Endothelial cell of umbilical vein (primary cell): ENCODE measurements at regions not wholly inside any gene's neighbourhood (a gene's known extent, or its start where the extent isn't known, plus 50 kb on each side); places are given as distances from the start of the nearest gene placed in this dataset.

Experiments
- BruUV-seq: library from RNA; stranded (reverse); fragments of 400-500 nt; replicated peaks from 2 replicates; lab custom pipeline; 2021; lab: Mats Ljungman, UMichigan
- CTCF ChIA-PET: fragments of 300-600, 350-600 bp; sonication (Branson Sonifier 250); formaldehyde crosslinking; loops from one replicate; lab custom pipeline; 2021; ENCODE audit warnings: antibody characterized with exemption, inconsistent platforms; lab: Charles Lee
- POLR2A ChIA-PET: fragments of 300-600, 350-600 bp; sonication (Branson Sonifier 250); formaldehyde crosslinking; loops from one replicate; lab custom pipeline; 2021; ENCODE audit warnings: antibody characterized with exemption, inconsistent platforms; lab: Charles Lee
- DNase-seq: peaks from one replicate; pipeline ENCODE4 v3.0.0-alpha.2; 2011; ENCODE audit warnings: low read depth, low spot score
- FAIRE-seq: peaks from 2 replicates; lab custom pipeline; 2011; peaks lifted over from hg19 to GRCh38; lab: Jason Lieb, UNC
- H2AFZ ChIP-seq: 2 replicates; pipeline ENCODE4 v1.6.0; 2012; ENCODE audit warnings: low read depth, low read length, control low read depth, inconsistent platforms
- H3K27ac ChIP-seq: 2 replicates; pipeline ENCODE4 v1.5.1; 2011; ENCODE audit warnings: low read depth, mild to moderate bottlenecking, control low read depth, low read length, moderate library complexity; ENCODE audit not compliant: insufficient read depth
- H3K27me3 ChIP-seq, 2 experiments: 2 replicates each; pipeline versions ENCODE4 v1.6.0 to v1.6.1; 2011; ENCODE audit warnings: low read length in 2 of 2, mixed read lengths in 1 of 2; ENCODE audit not compliant: control insufficient read depth in 2 of 2, insufficient read depth in 2 of 2
- H3K36me3 ChIP-seq, 2 experiments: 2 replicates in 1 of 2; 3 replicates in 1 of 2; pipeline ENCODE4 v1.5.1; 2011; ENCODE audit warnings: low read length in 2 of 2, mild to moderate bottlenecking in 1 of 2, moderate library complexity in 1 of 2; ENCODE audit not compliant: control insufficient read depth in 2 of 2, insufficient read depth in 2 of 2; ENCODE audit errors: extremely low read depth in 1 of 2
- H3K4me1 ChIP-seq: 3 replicates; pipeline ENCODE4 v1.5.1; 2011; ENCODE audit warnings: mild to moderate bottlenecking, low read length; ENCODE audit not compliant: control insufficient read depth, insufficient read depth; ENCODE audit errors: extremely low read depth
- H3K4me2 ChIP-seq: 2 replicates; pipeline ENCODE4 v1.6.1; 2011; ENCODE audit warnings: low read length, control low read depth, mixed read lengths; ENCODE audit not compliant: insufficient read depth
- H3K4me3 ChIP-seq, 3 experiments: fragments of 200-600 bp in 1 of 3; sonication (generic), shearing (Covaris generic) in 1 of 3; replicated peaks in 1 of 3; 2 replicates each; pipeline ENCODE4 v1.5.1; 2011 to 2016; ENCODE audit warnings: control low read depth in 3 of 3, low read length in 3 of 3, mild to moderate bottlenecking in 2 of 3, inconsistent platforms in 1 of 3, low read depth in 1 of 3, moderate library complexity in 1 of 3; ENCODE audit not compliant: insufficient read depth in 1 of 3
- H3K79me2 ChIP-seq: 2 replicates; pipeline ENCODE4 v1.6.0; 2012; ENCODE audit warnings: low read length, inconsistent platforms; ENCODE audit not compliant: control insufficient read depth, insufficient read depth
- H3K9ac ChIP-seq: replicated peaks from 2 replicates; pipeline ENCODE3; 2011; ENCODE audit warnings: low read length, control low read depth; ENCODE audit not compliant: insufficient read depth; ENCODE audit errors: extremely low read depth
- H3K9me1 ChIP-seq: replicated peaks from 3 replicates; pipeline ENCODE4 v1.6.0; 2011; ENCODE audit warnings: mild to moderate bottlenecking, low read length; ENCODE audit not compliant: control insufficient read depth, insufficient read depth; ENCODE audit errors: extremely low read depth
- H3K9me3 ChIP-seq: replicated peaks from 2 replicates; pipeline ENCODE4 v1.5.1; 2012; ENCODE audit warnings: low read length, inconsistent platforms; ENCODE audit not compliant: control insufficient read depth, insufficient read depth
- H4K20me1 ChIP-seq: replicated peaks from 2 replicates; pipeline ENCODE3; 2011; ENCODE audit warnings: mild to moderate bottlenecking, low read length; ENCODE audit not compliant: control insufficient read depth, insufficient read depth; ENCODE audit errors: extremely low read depth
- CTCF ChIP-seq, 2 donors: IDR thresholded peaks; 1 replicate in 1 of 2; 2 replicates in 1 of 2; pipeline ENCODE4 v1.5.1; 2011; ENCODE audit warnings: low read length in 2 of 2, mild to moderate bottlenecking in 2 of 2, moderate library complexity in 2 of 2, control low read depth in 1 of 2, inconsistent platforms in 1 of 2, low read depth in 1 of 2; ENCODE audit not compliant: insufficient read depth in 1 of 2; ENCODE audit errors: extremely low read depth in 1 of 2
- FOS ChIP-seq: IDR thresholded peaks from 2 replicates; pipeline ENCODE4 v1.6.1; 2011; ENCODE audit warnings: mild to moderate bottlenecking, low read length, moderate library complexity, borderline replicate concordance; ENCODE audit not compliant: insufficient read depth
- GATA2 ChIP-seq: IDR thresholded peaks from 2 replicates; pipeline ENCODE4 v1.7.0; 2011; ENCODE audit warnings: low read depth, mild to moderate bottlenecking, moderate library complexity, mixed read lengths, low read length; ENCODE audit not compliant: insufficient read length, insufficient read depth
- JUN ChIP-seq: IDR thresholded peaks from 2 replicates; pipeline ENCODE4 v1.6.1; 2011; ENCODE audit warnings: borderline replicate concordance, low read depth; ENCODE audit not compliant: insufficient read length, insufficient read depth
- MAX ChIP-seq: IDR thresholded peaks from 2 replicates; pipeline ENCODE4 v1.6.1; 2011; ENCODE audit not compliant: insufficient read depth, insufficient read length
- MYC ChIP-seq: IDR thresholded peaks from one replicate; pipeline ENCODE4 v1.6.1; 2011; ENCODE audit warnings: mild to moderate bottlenecking, low read depth, low read length
- dilution Hi-C: fragments of 300-500 bp; cut with MboI; formaldehyde crosslinking; loops from one replicate; pipeline ENCODE4 v1.15.0; 2019; ENCODE audit warnings: low sequenced_read_pairs; ENCODE audit not compliant: extremely low pct_ligation_motif_present
- intact Hi-C: fragments of 100-400 bp; cut with micrococcal nuclease; formaldehyde crosslinking; loops from one replicate; pipeline ENCODE4 v1.10.0; 2022

GRCh38 chr6:167524261-167525111, 199.6 kb downstream of the TTLL2 start:
- no TSS peak for BruUV-seq
- Histone ChIP-seq H4K20me1 (no peaks in the 10 kb centered on the region), H3K36me3 (no peaks in the 10 kb centered on the region), H3K4me1 (no peaks in the 10 kb centered on the region), H3K79me2 (no peaks in the 10 kb centered on the region), H3K4me2 (no peak overlapping the region), H3K9me3 (no peaks in the 10 kb centered on the region), H3K4me3 (no peak overlapping the region), H3K27ac (no peak overlapping the region), H2AFZ (no peak overlapping the region), H3K9me1 (no peaks in the 10 kb centered on the region), H3K27me3 (no peaks in the 10 kb centered on the region), H3K9ac (no peak overlapping the region)
- dilution Hi-C loops (no loop called here), intact Hi-C loops (no loop called here)
- FAIRE-seq = no peak
- DNase-seq = no peak
- ChIA-PET POLR2A (no interaction called here), CTCF (no interaction called here)
- TF ChIP-seq FOS (no peak), GATA2 (no peak), MYC (no peak), MAX (no peak), JUN (no peak), CTCF (IDR thresholded peaks at IDR 0.05; ENCODE audit: extremely low read depth in 1 of 2, insufficient read depth in 1 of 2, low read depth in 1 of 2, low read length in 2 of 2) (no peak)
